Activated naive CD4-positive, alpha-beta T cell treated with anti-CD3 and anti-CD28 coated beads, Interleukin-2, amount 50 U/mL, for 72 hours (primary cell): ENCODE measurements at regions not wholly inside any gene's neighbourhood (a gene's known extent, or its start where the extent isn't known, plus 50 kb on each side); places are given as distances from the start of the nearest gene placed in this dataset.

Experiments
- ATAC-seq, 2 donors: fragments of 150-1000 bp; cut with Tn5 transposase; 2 replicates each; pipeline ENCODE4 v1.10.0; 2021; ENCODE audit warnings: mild to moderate bottlenecking in 2 of 2, moderate library complexity in 2 of 2
- DNase-seq, 2 donors: peaks; one replicate each; pipeline ENCODE4 v3.0.0; 2021 to 2022; ENCODE audit warnings: low spot score in 2 of 2
- H3K27ac Mint-ChIP-seq, 2 donors: one replicate each; pipeline ENCODE4 v1.8.0; 2022; ENCODE audit warnings: mild to moderate bottlenecking in 2 of 2, mixed read lengths in 2 of 2
- H3K36me3 Mint-ChIP-seq, 2 donors: one replicate each; pipeline ENCODE4 v1.8.0; 2022; ENCODE audit warnings: mixed read lengths in 2 of 2
- H3K9me3 Mint-ChIP-seq, 2 donors: one replicate each; pipeline ENCODE4 v1.8.0; 2022; ENCODE audit warnings: mixed read lengths in 2 of 2

DNA sequence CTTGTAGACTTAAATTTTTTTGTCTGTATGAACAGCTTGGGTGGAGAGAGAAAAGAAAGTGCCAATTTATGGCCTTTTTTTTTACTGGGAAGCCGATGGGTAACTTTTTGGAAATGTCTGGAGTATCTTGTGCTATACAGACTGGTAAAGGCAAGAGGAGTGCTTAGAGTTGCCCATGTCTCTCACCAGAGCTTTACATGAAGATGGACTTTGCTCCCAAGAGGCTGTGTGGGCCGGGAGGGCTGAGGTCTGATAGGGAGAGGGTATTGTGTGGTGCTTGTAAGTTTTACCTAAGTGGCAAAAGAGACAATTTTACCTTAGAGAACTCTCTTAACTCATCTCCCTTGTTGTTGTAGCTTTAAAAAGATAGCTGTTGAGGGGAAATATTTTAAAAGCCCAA, 203.2 kb downstream of the SEMA6A start:
- ATAC-seq, result no peak
- Mint-ChIP-seq H3K36me3 (peaks cover 0 to 4% of the 10 kb centered on the region in 2 donors), H3K27ac (no peak overlapping the region), H3K9me3 (no peaks in the 10 kb centered on the region)
- DNase-seq, result no peak

DNA sequence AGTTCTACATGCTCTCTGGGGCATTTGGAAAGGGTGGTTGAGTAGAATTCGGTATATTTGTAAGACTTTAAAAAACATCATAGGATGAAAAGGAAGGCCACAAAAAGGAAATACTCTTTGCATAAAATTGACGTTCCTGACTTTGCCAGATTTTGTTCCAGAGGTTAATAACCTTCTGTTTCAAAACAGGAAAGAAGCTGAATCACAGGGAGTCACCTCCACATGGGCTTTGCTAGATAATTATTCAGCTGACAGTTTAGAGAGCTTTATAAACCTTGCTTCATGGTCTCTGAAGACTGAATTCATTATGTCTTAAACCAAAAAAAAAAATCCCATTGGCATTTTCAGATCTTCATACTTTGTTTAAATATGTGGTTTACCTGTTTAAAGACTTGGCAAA, 203.7 kb downstream of the SEMA6A start:
- no peaks in the 10 kb centered on the region for H3K9me3 Mint-ChIP-seq
- H3K36me3 Mint-ChIP-seq, result peaks cover 0 to 4% of the 10 kb centered on the region in 2 donors
- no peak for ATAC-seq
- DNase-seq, result no peak
- no peak overlapping the region for H3K27ac Mint-ChIP-seq

DNA sequence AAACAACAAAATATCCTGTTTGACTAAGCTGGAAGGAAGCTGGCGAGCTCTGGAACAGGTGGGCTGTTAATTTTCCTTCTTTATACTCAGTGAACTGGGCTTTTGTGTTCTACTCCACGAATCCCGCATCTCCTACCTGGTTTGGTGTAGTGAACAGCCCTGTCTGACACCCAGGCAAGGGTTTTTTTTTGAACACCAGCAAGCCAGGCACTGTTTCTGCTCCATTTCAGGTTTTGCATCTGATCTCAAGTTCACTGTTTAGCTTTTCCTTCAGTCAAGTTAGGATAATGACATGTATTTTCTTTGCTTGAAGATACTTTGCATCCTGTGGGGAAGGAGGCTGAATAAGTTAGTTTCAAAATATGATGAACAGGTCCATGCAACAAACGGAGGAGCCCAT, 204.5 kb downstream of the SEMA6A start:
- no peaks in the 10 kb centered on the region for H3K9me3 Mint-ChIP-seq
- no peak for ATAC-seq
- no peak for DNase-seq
- H3K36me3 Mint-ChIP-seq, result peaks cover 5% of the 10 kb centered on the region in 2 donors
- no peak overlapping the region for H3K27ac Mint-ChIP-seq

DNA sequence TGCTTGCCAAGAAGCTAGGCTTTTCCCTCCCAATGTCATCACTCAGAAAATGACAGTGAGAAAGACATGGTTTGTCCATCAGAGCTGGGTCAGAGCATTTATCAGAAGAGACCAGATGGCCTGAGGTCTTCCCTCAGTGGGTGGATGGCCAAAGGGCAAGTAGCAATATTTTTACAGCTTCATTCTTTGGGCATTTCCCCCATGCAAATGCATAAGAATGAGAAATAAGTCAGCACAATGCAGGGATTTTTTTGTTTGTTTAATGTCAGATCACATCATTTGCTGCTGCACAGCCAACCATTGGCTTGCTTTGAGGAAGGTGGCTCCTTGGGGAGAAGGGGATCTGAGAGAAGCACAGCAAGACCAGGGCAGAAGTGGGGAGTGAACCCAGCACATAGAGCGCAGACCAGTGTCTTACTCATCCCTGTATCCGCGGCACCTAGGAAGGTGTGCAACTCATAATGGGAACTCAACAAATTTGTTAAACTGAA, 209.6 kb downstream of the SEMA6A start:
- ATAC-seq (no peak), DNase-seq (no peak)
- Mint-ChIP-seq H3K9me3 (no peaks in the 10 kb centered on the region), H3K36me3 (peaks cover 19 to 20% of the 10 kb centered on the region in 2 donors), H3K27ac (no peak overlapping the region)

DNA sequence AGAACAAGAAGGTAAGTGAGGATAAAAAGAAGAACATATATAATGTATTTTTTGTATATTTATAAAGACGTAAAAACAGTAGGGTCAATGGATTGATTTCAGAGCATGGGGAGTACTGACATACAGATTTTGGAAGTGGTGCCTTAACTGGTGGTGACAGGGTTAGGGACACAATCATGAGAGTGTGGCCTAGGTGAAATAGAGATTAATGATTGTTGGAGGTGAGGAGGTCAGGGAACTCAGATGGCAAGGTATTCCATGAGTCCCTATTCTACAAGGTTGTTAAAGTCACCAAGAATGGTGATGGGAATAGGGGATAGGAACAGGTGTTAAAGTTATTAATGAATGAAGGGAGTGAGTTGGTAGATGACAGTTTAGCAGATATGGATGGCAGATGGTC, 210.8 kb downstream of the SEMA6A start:
- no peak for ATAC-seq
- Mint-ChIP-seq H3K9me3 (no peaks in the 10 kb centered on the region), H3K27ac (no peak overlapping the region), H3K36me3 (peaks cover 19 to 25% of the 10 kb centered on the region in 2 donors)
- DNase-seq, result no peak

DNA sequence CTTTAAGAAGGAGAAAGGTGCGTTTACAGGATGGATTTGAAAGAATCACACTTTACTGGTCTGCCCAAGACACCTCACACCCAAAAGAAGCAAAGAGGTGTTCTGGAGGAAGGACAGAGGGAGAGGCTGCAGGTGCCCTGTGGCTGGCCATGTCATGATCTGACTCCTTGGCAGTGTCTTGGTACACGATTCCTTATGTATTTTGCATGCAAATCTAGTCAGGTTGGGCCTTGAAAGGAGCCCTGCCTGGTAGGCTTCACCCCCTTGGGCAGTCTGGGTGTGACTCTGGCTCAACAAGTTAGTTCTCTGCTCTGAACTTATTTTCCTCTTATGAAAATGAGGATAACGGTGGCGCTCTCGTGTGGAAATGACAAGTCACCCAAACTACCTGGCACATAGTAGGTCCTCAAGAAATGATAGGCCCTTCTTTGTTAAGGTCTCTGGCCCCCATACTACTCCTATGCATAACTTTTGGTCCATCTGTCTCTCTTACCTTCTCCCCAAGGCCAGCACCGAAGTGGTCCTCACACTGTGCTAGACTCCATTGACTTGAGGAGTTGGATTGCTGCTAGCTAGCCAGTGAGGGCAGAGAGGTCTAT, 212.5 kb downstream of the SEMA6A start:
- no peak overlapping the region for H3K27ac Mint-ChIP-seq
- H3K36me3 Mint-ChIP-seq, result peaks cover 19 to 25% of the 10 kb centered on the region in 2 donors
- DNase-seq, result no peak
- no peak for ATAC-seq
- no peaks in the 10 kb centered on the region for H3K9me3 Mint-ChIP-seq

DNA sequence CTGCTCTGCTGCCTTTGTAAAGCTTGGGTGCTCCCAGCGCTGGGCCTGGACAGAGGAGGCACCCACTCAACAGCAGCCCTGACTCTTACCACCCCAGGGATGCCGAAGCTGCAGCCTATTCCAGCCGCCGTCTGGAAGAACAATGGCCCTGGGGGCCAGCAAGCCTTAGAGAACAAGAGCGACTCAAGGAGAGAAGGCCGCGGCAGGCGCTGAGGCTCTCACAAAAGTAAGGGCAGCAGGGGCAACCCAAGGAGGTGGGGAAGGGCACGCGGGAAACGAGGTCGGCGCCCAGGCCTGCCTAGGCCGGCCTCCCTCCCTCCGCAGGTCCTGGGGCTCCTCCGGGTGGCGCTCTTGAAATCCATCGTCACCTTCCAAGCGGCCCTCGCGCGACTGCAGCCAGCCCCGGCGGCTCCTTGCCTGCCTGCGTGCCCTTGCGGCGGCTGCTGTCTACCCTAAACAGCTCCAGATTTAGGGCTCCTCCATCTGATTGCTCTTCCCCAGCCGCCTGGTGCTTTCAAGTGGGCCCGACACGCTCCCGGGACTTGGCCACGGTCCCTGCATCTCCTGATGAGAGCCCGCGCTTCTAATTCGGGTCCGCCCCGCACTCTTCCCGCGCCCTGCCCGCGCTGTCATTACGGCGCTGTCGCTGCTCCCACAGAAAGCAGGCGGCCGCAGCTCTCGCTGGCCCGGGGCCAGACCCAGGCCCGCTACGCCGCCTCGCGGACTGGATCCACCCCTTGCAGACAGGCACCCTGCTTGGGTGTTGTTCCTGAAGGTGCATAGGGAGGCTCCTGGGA, 213.3 kb downstream of the SEMA6A start:
- ATAC-seq, result no peak
- H3K36me3 Mint-ChIP-seq, result peaks cover 19 to 25% of the 10 kb centered on the region in 2 donors
- DNase-seq, result no peak
- no peak overlapping the region for H3K27ac Mint-ChIP-seq
- no peaks in the 10 kb centered on the region for H3K9me3 Mint-ChIP-seq

DNA sequence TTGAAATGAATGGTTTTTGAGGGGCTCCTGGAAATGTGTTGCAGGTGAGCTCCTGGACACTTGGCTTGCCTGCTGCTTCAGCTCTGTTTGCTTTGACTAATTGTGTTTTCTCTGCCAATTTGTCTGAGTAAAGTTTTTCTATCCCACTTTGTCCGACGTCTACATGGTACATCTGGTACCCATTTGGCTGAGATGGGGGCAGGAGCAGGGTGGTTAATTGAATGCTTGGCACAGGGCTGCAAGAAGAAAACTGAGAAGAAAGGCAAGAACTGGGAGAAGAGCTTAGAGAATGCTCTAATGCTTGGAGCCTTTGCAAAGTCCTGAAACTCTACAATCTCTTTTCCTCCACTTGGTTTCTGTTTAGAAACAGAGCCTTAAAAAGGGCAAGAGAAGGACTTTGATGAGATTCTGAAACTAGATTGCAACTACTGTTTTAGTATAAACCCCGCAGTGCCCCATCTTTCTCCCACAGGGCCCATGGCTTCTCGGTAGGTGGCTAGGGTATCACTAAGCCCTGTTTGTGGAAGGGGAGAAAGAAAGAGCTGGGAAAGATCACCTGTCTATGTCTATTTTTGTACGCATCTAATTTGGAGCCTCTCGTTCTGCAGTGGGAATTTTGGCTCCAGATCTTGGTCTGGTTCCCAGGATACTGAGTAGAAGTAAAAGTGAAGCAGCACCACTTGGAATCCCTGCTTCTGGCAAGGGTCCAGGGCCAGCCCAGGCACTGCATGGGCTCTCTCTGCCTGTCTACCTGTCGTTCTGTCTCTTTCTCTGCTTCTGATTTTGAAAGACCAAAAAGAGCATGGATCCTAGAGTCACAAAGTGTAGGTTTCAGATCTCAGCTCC, 214.4 kb downstream of the SEMA6A start:
- Mint-ChIP-seq H3K27ac (no peak overlapping the region), H3K36me3 (peaks cover 15 to 31% of the 10 kb centered on the region in 2 donors), H3K9me3 (no peaks in the 10 kb centered on the region)
- DNase-seq, result no peak
- no peak for ATAC-seq

DNA sequence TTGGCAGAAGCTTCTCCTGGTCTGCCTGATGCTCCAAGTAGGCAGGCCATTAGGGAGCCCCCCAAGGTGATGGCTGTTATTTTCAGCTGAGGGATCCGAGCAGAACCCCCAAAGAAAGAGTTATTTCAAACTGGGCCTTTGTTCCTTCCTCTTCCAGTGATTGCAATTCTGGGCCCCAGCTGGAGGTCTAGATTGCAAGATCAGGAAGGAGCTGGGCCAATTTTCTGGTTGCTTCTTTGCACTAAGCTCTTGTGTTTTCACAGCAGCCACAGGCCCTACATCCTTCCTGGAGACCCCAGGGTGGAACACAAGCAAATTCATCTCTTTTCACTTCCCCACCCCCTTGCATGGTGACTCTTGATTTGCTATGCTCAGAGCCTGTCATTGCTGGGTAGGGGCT, 215.0 kb downstream of the SEMA6A start:
- no peak for DNase-seq
- no peak overlapping the region for H3K27ac Mint-ChIP-seq
- no peak for ATAC-seq

DNA sequence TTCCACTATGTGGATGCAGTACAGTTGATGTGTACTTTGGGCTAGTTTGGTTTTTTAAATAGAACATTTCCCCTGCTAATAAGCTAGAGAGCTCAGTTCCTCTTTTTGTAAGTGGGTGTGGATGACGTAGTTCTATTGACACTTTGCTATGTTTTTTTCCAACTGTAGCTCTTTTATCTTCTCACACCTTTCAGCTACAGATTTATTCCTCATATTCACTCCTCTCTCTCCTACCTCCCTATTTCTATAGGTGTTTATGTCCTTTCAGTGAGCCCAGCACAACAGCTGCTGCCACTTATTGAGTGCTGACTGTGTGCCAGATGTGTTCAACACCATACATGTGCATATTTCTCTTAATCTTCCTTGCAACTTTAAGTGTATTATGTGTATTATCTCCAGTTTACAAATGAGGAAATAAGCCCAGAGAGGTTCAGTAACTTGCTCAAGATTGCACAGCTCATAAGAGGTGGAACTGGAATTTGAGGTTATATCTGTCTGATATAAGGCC, 215.7 kb downstream of the SEMA6A start:
- DNase-seq (no peak), ATAC-seq (peak in 1 of 2 donors; percentile 63)
- Mint-ChIP-seq H3K27ac (no peak overlapping the region), H3K9me3 (peaks cover 2 to 11% of the 10 kb centered on the region in 2 donors), H3K36me3 (peaks cover 17 to 31% of the 10 kb centered on the region in 2 donors)

More for the DNA sequence above, 215.0 kb downstream of the SEMA6A start:
- H3K9me3 Mint-ChIP-seq, result peaks cover 0 to 6% of the 10 kb centered on the region in 2 donors
- peaks cover 17 to 27% of the 10 kb centered on the region in 2 donors for H3K36me3 Mint-ChIP-seq

DNA sequence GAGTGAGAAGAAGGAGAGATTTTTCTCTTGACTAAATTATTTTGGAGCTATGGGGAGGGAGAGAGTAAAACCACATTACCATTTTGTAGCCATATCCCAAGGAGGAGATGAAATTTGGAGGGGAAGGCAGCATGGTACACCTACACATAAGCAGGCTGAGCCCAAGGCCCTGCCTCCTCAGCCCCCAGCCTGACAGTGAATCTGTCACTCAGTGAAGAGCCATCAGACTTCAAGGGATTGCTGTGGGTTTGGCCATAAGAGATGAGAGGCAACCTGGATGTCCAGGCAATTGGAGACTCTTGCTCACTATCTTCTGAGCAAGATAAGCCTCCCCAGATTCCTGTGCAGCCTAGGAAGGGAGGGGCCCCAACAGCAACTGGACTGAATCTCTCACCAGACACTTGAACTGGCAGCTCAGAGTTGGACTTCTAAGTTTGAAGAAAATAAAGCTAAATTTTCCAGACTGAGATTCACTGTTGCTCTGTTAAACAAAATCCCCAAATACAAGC, 216.6 kb downstream of the SEMA6A start:
- peaks cover 21 to 37% of the 10 kb centered on the region in 2 donors for H3K36me3 Mint-ChIP-seq
- no peak for DNase-seq
- no peak overlapping the region for H3K27ac Mint-ChIP-seq
- peaks cover 8 to 14% of the 10 kb centered on the region in 2 donors for H3K9me3 Mint-ChIP-seq
- no peak for ATAC-seq

DNA sequence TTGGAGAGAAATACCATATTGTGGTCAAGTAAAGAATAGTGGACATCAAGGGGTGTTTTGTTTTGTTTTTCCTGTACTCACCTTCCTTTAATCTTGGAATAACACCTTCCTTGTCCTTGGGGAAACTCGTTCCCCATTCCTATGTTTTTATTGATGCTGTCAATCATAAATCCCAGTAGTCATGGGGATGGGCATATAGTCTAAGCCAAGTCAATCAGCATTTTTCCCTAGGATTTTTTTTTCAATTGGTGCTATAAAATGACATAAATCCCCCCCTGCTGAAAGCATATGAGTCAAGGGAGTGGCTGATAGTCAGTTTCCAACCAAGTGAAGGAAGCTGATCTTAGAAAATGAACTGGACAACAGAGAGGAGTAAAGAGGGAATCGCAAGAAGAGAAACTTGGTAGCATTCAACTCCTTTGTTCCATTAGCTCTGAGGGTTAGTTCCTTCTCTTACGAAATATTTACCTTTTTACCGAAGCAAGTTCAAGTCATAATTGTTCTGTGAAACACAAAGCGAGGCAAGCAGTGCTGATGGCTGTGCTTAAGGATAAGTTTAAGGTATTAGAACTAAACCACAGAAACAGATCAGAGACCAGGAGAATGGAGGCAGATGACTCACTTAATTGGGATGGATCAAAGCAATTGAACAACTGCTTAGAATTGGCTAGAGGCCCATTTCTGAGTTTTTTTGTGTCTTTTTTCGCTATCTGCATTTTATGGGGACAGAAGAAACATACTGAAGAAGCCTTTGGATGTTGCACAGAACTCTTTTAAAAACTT, 218.6 kb downstream of the SEMA6A start:
- Mint-ChIP-seq H3K36me3 (peaks cover 17 to 37% of the 10 kb centered on the region in 2 donors), H3K9me3 (peaks cover 14% of the 10 kb centered on the region in 2 donors), H3K27ac (no peak overlapping the region)
- ATAC-seq, result no peak
- DNase-seq, result no peak

DNA sequence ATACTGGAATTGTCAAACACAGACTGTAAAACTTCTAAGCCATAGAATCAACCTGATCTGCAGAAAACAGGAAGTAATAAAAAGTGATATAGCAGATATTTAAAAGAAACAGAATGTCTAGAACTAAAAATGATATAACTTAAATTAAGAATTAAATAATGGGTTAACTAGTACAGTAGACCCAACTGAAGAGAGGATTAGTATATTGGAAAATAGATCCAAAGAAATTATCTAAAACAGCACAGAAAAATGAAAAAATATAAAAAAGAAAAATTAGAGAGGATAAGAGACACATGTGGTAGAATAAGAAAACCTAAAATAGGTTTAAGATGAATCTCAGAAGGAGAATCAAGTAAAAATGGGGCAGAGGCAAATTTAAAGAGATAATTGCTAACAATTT, 219.9 kb downstream of the SEMA6A start:
- H3K36me3 Mint-ChIP-seq, result peaks cover 17 to 40% of the 10 kb centered on the region in 2 donors
- DNase-seq (no peak), ATAC-seq (no peak)
- H3K27ac Mint-ChIP-seq, result no peak overlapping the region
- peaks cover 14% of the 10 kb centered on the region in 2 donors for H3K9me3 Mint-ChIP-seq

DNA sequence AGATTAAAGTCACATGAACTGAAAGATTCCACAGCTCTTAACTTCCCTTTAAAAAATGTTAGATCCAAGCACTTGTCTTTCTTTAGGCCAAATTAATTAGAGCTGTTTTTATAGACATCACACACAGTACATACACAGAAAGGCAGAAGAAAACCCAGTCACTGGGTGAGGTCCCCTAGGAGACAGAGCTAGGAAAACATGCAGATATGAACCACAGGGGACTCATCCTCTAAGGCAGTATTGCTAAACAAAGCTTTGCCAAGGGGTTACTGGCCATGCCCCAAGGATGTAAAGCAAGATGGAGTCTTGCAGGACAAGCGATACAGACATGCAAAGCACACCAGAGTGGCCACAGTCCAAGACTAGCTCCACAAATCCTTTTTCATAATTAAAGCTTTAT, 227.0 kb downstream of the SEMA6A start:
- Mint-ChIP-seq H3K27ac (no peak overlapping the region), H3K9me3 (peaks cover 18 to 31% of the 10 kb centered on the region in 2 donors), H3K36me3 (peaks cover 40 to 57% of the 10 kb centered on the region in 2 donors)
- DNase-seq, result no peak
- no peak for ATAC-seq

DNA sequence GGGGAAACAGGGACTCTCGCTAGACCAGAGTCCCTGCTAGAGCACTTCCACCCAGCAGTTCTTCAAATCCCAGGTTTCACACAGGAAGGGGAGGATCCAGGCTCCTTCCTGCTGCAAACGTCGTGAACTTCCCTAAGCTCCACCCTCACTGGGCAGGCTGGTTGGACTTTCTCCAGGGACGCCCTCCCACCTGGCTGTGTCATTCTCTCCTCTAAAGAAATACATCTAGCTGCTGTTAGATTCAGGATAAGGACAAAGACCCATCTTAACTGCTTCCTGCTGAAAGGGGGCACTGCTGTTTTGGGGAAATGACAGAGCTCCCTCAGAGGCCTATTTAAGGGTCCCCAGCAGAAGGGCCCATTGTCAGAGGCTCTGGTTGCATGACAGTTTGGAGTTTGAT, 230.7 kb downstream of the SEMA6A start:
- H3K27ac Mint-ChIP-seq, result no peak overlapping the region
- peaks cover 28 to 30% of the 10 kb centered on the region in 2 donors for H3K9me3 Mint-ChIP-seq
- no peak for ATAC-seq
- DNase-seq, result no peak
- H3K36me3 Mint-ChIP-seq, result peaks cover 38 to 42% of the 10 kb centered on the region in 2 donors
